ENCODE measurements at regions not wholly inside any gene's neighbourhood (a gene's known extent, or its start where the extent isn't known, plus 50 kb on each side); places are given as distances from the start of the nearest gene placed in this dataset.

GRCh38 chr6:71396410-71396801 lies 107.8 kb downstream of the OGFRL1 start:
- no peak for DNase-seq (ENCODE audit: low read depth in 2 of 2)

- no peak for DNase-seq (ENCODE audit: low read depth in 2 of 2)
Measured at GRCh38 chr6:71399279-71399678, 110.7 kb downstream of the OGFRL1 start.

GRCh38 chr6:71400852-71401251 lies 112.2 kb downstream of the OGFRL1 start:
- DNase-seq (ENCODE audit: low read depth in 2 of 2), result no peak

GRCh38 chr6:71402096-71402495 lies 113.5 kb downstream of the OGFRL1 start:
- no peak for DNase-seq (ENCODE audit: low read depth in 2 of 2)

GRCh38 chr6:71403422-71404134 lies 115.0 kb downstream of the OGFRL1 start:
- DNase-seq (ENCODE audit: low read depth in 2 of 2), result no peak

- DNase-seq (ENCODE audit: low read depth in 2 of 2), result no peak
Measured at GRCh38 chr6:71404145-71404966, 115.7 kb downstream of the OGFRL1 start.

GRCh38 chr6:71404967-71405278 lies 116.3 kb downstream of the OGFRL1 start:
- DNase-seq (ENCODE audit: low read depth in 2 of 2), result no peak

GRCh38 chr6:71405416-71405815 lies 116.8 kb downstream of the OGFRL1 start:
- no peak for DNase-seq (ENCODE audit: low read depth in 2 of 2)

GRCh38 chr6:71406865-71407860 lies 118.6 kb downstream of the OGFRL1 start:
- DNase-seq (ENCODE audit: low read depth in 2 of 2), result no peak

GRCh38 chr6:71408787-71409723 lies 120.4 kb downstream of the OGFRL1 start:
- no peak for DNase-seq (ENCODE audit: low read depth in 2 of 2)

- no peak for DNase-seq (ENCODE audit: low read depth in 2 of 2)
Measured at GRCh38 chr6:71410164-71410566, 121.6 kb downstream of the OGFRL1 start.

- DNase-seq (ENCODE audit: low read depth in 2 of 2), result no peak
Measured at GRCh38 chr6:71410681-71411080, 122.1 kb downstream of the OGFRL1 start.

- DNase-seq (ENCODE audit: low read depth in 2 of 2), result no peak
Measured at GRCh38 chr6:71411882-71412281, 123.3 kb downstream of the OGFRL1 start.

GRCh38 chr6:71412559-71413140 lies 124.0 kb downstream of the OGFRL1 start:
- DNase-seq (ENCODE audit: low read depth in 2 of 2), result no peak

- DNase-seq (ENCODE audit: low read depth in 2 of 2), result no peak
Measured at GRCh38 chr6:71414486-71414885, 125.9 kb downstream of the OGFRL1 start.

- DNase-seq (ENCODE audit: low read depth in 2 of 2), result no peak
Measured at GRCh38 chr6:71419217-71420094, 130.8 kb downstream of the OGFRL1 start.

GRCh38 chr6:71420095-71420692 lies 131.6 kb downstream of the OGFRL1 start:
- no peak for DNase-seq (ENCODE audit: low read depth in 2 of 2)

GRCh38 chr6:71420693-71421328 lies 132.2 kb downstream of the OGFRL1 start:
- peak in 1 of 2 donors; percentile 8 for DNase-seq (ENCODE audit: low read depth in 2 of 2)

- DNase-seq (ENCODE audit: low read depth in 2 of 2), result no peak
Measured at GRCh38 chr6:71421611-71422010, 133.0 kb downstream of the OGFRL1 start.

Measured in stimulated activated CD8-positive, alpha-beta memory T cell treated with anti-CD3 and anti-CD28 coated beads, Interleukin-15, amount 100 ng/mL, for 48 hours (primary cell).